SIG-M5 (cell line): ENCODE measurements at regions not wholly inside any gene's neighbourhood (a gene's known extent, or its start where the extent isn't known, plus 50 kb on each side); places are given as distances from the start of the nearest gene placed in this dataset.

Experiments used
- DNase-seq: peaks from one replicate; lab custom pipeline; 2025; lab: John Stamatoyannopoulos, UW

- no peak for DNase-seq
Measured at GRCh38 chr3:193989186-193989585, 146.8 kb upstream of the HES1 start.

GRCh38 chr3:193991666-193992424 is 144.1 kb upstream of the HES1 start:
- no peak for DNase-seq

GRCh38 chr3:193992425-193993037 is 143.4 kb upstream of the HES1 start:
- no peak for DNase-seq

GRCh38 chr3:193996221-193996620 is 139.7 kb upstream of the HES1 start:
- no peak for DNase-seq

- no peak for DNase-seq
Measured at GRCh38 chr3:193996641-193997089, 139.3 kb upstream of the HES1 start.

- DNase-seq = no peak
Measured at GRCh38 chr3:193997228-193998122, 138.5 kb upstream of the HES1 start.

GRCh38 chr3:193998123-193998448 is 137.9 kb upstream of the HES1 start:
- no peak for DNase-seq

- DNase-seq = no peak
Measured at GRCh38 chr3:193998628-193999195, 137.2 kb upstream of the HES1 start.

GRCh38 chr3:194000100-194000499 is 135.8 kb upstream of the HES1 start:
- DNase-seq = no peak

- DNase-seq = no peak
Measured at GRCh38 chr3:194000712-194001111, 135.2 kb upstream of the HES1 start.

GRCh38 chr3:194001728-194002459 is 134.1 kb upstream of the HES1 start:
- no peak for DNase-seq

- DNase-seq = no peak
Measured at GRCh38 chr3:194003114-194004057, 132.6 kb upstream of the HES1 start.

- DNase-seq = no peak
Measured at GRCh38 chr3:194005930-194006501, 129.9 kb upstream of the HES1 start.

GRCh38 chr3:194007592-194008337 is 128.2 kb upstream of the HES1 start:
- DNase-seq = no peak

- no peak for DNase-seq
Measured at GRCh38 chr3:194009019-194009418, 126.9 kb upstream of the HES1 start.

- DNase-seq = no peak
Measured at GRCh38 chr3:194009892-194010533, 125.9 kb upstream of the HES1 start.

GRCh38 chr3:194011807-194012206 is 124.1 kb upstream of the HES1 start:
- no peak for DNase-seq

GRCh38 chr3:194013928-194014327 is 122.0 kb upstream of the HES1 start:
- no peak for DNase-seq

GRCh38 chr3:194014756-194015155 is 121.2 kb upstream of the HES1 start:
- DNase-seq = no peak
